GM12872 (cell line): ENCODE measurements at regions not wholly inside any gene's neighbourhood (a gene's known extent, or its start where the extent isn't known, plus 50 kb on each side); places are given as distances from the start of the nearest gene placed in this dataset.

ENCODE experiments used
- CTCF ChIP-seq: IDR thresholded peaks from 3 replicates; pipeline ENCODE4 v1.5.1; 2011; ENCODE audit warnings: low read depth, mild to moderate bottlenecking, low read length, moderate library complexity; ENCODE audit not compliant: insufficient read depth

GRCh38 chr1:55932402-55932801 lies 647.0 kb downstream of the PLPP3 start:
- TF ChIP-seq CTCF, result no peak

GRCh38 chr1:55931081-55931940 lies 648.1 kb downstream of the PLPP3 start:
- TF ChIP-seq CTCF, result no peak

GRCh38 chr1:55929652-55930051 lies 649.7 kb downstream of the PLPP3 start:
- TF ChIP-seq CTCF, result no peak

GRCh38 chr1:55928576-55928975 lies 650.8 kb downstream of the PLPP3 start:
- no peak for TF ChIP-seq CTCF

- TF ChIP-seq CTCF, result no peak
Measured at GRCh38 chr1:55927702-55928290, 651.6 kb downstream of the PLPP3 start.

GRCh38 chr1:55926906-55927471 lies 652.4 kb downstream of the PLPP3 start:
- no peak for TF ChIP-seq CTCF

- TF ChIP-seq CTCF, result no peak
Measured at GRCh38 chr1:55916907-55917306, 662.5 kb downstream of the PLPP3 start.
